ENCODE measurements at regions not wholly inside any gene's neighbourhood (a gene's known extent, or its start where the extent isn't known, plus 50 kb on each side); places are given as distances from the start of the nearest gene placed in this dataset.

GRCh38 chr2:220877491-220877890 lies 694.6 kb downstream of the EPHA4 start:
- no peak for TF ChIP-seq CTCF (IDR thresholded peaks at IDR 0.05; ENCODE audit: low read depth, low read length, missing control alignments)
- in situ Hi-C loops (cut with HindIII; ENCODE audit: low sequenced_read_pairs), result no loop called here

GRCh38 chr2:220877897-220878296 lies 694.2 kb downstream of the EPHA4 start:
- H3K4me3 ChIP-seq (ENCODE audit: low read depth, low read length), result no peak overlapping the region
- in situ Hi-C loops (cut with HindIII; ENCODE audit: low sequenced_read_pairs), result no loop called here
- TF ChIP-seq CTCF (IDR thresholded peaks at IDR 0.05; ENCODE audit: low read depth, low read length, missing control alignments), result no peak
- DNase-seq (ENCODE audit: low read depth), result no peak

More at GRCh38 chr2:220877491-220877890, 694.6 kb downstream of the EPHA4 start:
- DNase-seq (ENCODE audit: low read depth), result no peak
- H3K4me3 ChIP-seq (ENCODE audit: low read depth, low read length), result no peak overlapping the region

GRCh38 chr2:220880623-220881596 lies 691.2 kb downstream of the EPHA4 start:
- TF ChIP-seq CTCF (IDR thresholded peaks at IDR 0.05; ENCODE audit: low read depth, low read length, missing control alignments), result no peak
- H3K4me3 ChIP-seq (ENCODE audit: low read depth, low read length), result no peak overlapping the region
- in situ Hi-C loops (cut with HindIII; ENCODE audit: low sequenced_read_pairs), result no loop called here
- no peak for DNase-seq (ENCODE audit: low read depth)

- no peak for DNase-seq (ENCODE audit: low read depth)
- no peak for TF ChIP-seq CTCF (IDR thresholded peaks at IDR 0.05; ENCODE audit: low read depth, low read length, missing control alignments)
- H3K4me3 ChIP-seq (ENCODE audit: low read depth, low read length), result no peak overlapping the region
- in situ Hi-C loops (cut with HindIII; ENCODE audit: low sequenced_read_pairs), result no loop called here
Observed at GRCh38 chr2:220882507-220882906, 689.6 kb downstream of the EPHA4 start.

GRCh38 chr2:220885593-220885992 lies 686.5 kb downstream of the EPHA4 start:
- in situ Hi-C loops (cut with HindIII; ENCODE audit: low sequenced_read_pairs), result no loop called here
- DNase-seq (ENCODE audit: low read depth), result no peak
- H3K4me3 ChIP-seq (ENCODE audit: low read depth, low read length), result no peak overlapping the region
- TF ChIP-seq CTCF (IDR thresholded peaks at IDR 0.05; ENCODE audit: low read depth, low read length, missing control alignments), result no peak

- DNase-seq (ENCODE audit: low read depth), result no peak
- in situ Hi-C loops (cut with HindIII; ENCODE audit: low sequenced_read_pairs), result no loop called here
- TF ChIP-seq CTCF (IDR thresholded peaks at IDR 0.05; ENCODE audit: low read depth, low read length, missing control alignments), result no peak
- no peak overlapping the region for H3K4me3 ChIP-seq (ENCODE audit: low read depth, low read length)
Observed at GRCh38 chr2:220887271-220887870, 684.7 kb downstream of the EPHA4 start.

Measured in astrocyte of the cerebellum (primary cell).